ENCODE measurements at regions not wholly inside any gene's neighbourhood (a gene's known extent, or its start where the extent isn't known, plus 50 kb on each side); places are given as distances from the start of the nearest gene placed in this dataset.

DNA sequence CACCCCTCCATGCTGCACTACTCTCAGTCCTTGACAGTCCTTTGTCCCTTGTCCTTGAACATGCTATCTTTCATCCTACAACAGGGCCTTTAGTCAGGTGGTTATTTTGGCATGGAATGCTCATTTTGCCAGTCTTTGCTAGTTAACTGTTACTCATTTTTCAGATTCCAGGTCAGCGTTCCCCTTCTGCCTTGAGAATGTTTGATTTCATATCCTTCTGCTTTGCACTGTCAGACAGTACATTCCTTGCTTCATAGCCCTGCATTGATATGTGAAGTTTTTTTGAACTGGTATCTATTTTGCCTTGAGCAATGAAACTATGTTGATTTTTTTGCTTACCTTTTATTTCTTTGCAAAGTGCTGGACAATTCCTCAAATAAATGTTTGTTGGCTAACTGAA is 638.2 kb upstream of the SEMA6A start:
- DNase-seq (ENCODE audit: low spot score): no peak

DNA sequence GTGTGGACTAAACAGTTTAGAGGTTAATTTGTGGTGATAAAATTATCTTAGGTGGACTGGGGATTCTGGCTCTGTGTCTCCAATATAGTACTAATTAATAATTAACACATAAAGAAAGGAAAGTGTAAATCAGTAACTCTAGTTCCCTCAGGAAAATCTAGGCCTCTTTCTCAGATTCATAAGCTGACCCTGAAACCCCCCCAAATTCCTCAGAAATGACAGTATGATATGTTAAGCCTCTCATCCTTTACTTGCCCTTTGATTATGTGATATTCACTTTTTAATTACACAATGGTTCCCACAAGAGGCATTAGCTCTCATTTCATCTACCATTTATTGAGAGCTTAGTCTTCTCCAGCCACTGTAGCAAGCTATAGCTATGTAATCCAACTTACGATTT is 636.2 kb upstream of the SEMA6A start:
- no peak for DNase-seq (ENCODE audit: low spot score)

GRCh38 chr5:117209479-117209878 is 634.9 kb upstream of the SEMA6A start:
- no peak for DNase-seq (ENCODE audit: low spot score)

- DNase-seq (ENCODE audit: low spot score): no peak
Observed at GRCh38 chr5:117207088-117207668, 632.6 kb upstream of the SEMA6A start.

- DNase-seq (ENCODE audit: low spot score): no peak
Observed at GRCh38 chr5:117205894-117206293, 631.3 kb upstream of the SEMA6A start.

GRCh38 chr5:117204926-117205869 is 630.6 kb upstream of the SEMA6A start:
- DNase-seq (ENCODE audit: low spot score): no peak

DNA sequence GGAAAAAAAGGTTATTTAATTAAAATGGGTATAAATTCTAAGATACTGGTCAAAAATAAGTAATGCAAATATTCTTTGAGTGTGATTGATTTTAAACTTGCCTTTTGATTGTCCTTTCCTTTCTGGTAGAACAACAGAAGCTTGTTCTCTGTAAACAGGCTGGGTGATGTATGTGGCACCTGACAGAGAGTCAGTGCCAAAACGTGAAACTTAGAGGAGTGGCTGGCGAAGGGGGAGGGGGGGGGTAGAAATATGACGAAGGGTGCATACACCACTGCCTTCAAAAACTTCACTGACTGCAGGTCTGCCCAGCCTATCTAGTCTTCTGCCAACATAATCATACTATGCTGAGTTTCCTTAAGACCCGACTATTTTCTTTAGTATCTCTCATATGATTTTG is 629.8 kb upstream of the SEMA6A start:
- DNase-seq (ENCODE audit: low spot score): no peak

GRCh38 chr5:117203584-117203983 is 629.0 kb upstream of the SEMA6A start:
- no peak for DNase-seq (ENCODE audit: low spot score)

DNA sequence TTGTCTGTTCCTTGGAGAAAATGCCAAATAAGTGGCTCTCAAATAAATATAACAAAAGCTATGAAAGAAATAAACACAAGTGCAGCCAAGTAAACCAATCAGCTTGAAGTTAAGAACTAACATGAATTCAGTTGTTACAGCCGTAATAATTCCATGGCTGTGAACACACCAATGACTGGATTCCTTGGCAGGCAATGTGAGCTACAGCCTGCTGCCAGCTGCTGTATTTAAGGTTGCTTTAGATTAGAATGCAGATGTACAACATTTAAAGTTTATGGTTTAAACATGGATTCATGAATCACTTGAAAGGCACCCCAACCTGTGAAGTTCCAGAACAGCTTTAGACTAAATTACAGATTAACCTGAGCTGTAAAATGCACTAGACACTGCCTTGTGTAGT is 626.4 kb upstream of the SEMA6A start:
- no peak for DNase-seq (ENCODE audit: low spot score)

- DNase-seq (ENCODE audit: low spot score): no peak
Observed at GRCh38 chr5:117195076-117195475, 620.5 kb upstream of the SEMA6A start.

- no peak for DNase-seq (ENCODE audit: low spot score)
Observed at GRCh38 chr5:117191251-117191650, 616.6 kb upstream of the SEMA6A start.

- no peak for DNase-seq (ENCODE audit: low spot score)
Observed at GRCh38 chr5:117189784-117190183, 615.2 kb upstream of the SEMA6A start.

DNA sequence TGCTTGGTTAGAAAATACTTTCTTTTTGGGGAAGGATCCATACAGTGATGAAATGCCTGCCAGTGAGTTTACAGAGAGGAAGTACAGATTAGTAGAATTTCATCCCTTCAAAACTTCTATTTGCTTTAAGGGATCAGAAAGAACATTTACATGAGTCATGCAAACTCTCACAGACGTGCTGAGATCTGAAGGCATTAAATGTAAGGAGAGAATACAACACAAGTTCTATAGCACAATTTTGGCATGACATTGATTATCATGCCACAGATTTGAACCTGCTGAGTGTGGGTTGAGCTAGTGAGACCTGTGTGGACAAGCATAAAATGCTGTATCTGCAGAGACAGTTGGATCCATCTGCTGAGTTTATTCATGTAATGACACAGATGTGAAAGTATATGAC is 613.6 kb upstream of the SEMA6A start:
- DNase-seq (ENCODE audit: low spot score): no peak

- DNase-seq (ENCODE audit: low spot score): no peak
Observed at GRCh38 chr5:117186751-117187150, 612.1 kb upstream of the SEMA6A start.

DNA sequence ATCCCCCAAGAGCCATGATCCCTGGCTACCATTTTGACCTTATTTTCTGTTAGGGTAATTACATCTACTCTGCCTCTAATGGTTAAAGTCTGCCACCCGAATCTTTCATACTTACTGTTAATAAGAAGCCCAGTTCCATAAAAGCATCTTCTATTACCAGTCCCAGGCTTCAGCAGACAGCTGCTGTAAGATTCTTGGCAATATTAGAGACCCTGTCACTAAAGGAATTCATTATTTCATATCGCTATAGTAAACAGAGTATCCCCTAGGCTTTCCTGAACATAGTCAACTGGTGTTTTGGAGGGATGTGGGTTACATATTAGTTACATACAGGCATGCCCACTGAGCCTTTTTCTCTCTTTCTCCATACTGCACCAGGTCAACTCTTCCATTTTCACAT is 608.7 kb upstream of the SEMA6A start:
- no peak for DNase-seq (ENCODE audit: low spot score)

DNA sequence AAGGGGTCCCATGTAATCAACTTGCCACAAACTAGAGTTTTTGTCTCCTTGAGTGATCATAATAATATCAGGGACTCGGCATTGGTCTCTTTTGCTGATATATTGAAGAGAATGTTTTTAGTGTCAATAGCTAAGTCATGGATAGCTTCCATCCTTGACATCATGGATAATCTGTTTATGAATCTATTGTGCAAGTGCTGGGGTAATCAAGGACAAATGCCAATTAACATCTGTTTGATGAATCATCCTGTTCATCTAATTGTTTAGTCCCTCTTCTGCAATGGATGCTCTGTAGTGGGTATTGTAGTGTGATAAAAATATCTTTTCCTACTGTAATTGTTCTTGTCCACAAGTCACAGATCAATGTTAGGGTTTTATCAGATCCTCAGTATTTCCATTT is 607.5 kb upstream of the SEMA6A start:
- DNase-seq (ENCODE audit: low spot score): no peak

GRCh38 chr5:117177302-117177701 is 602.7 kb upstream of the SEMA6A start:
- DNase-seq (ENCODE audit: low spot score): peak; percentile 85

DNA sequence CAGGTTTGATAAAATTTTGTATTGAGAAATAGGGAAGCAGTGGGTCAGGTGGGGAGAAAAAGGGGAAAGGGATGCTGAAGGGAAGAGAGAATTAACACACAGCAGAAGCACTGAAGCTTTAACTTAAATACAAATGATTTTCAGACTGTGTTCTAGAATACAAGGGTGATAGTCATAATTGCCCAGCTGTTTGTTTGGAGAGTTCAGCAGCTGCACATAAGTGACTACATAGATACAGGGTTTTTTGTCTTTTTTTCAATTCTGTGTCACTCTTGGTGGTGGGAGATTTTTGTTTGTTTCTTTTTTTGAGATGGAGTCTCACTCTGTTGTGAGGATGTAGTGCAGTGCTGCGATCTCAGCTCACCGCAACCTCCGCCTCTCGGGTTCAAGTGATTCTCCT is 590.4 kb upstream of the SEMA6A start:
- DNase-seq (ENCODE audit: low spot score): no peak

- no peak for DNase-seq (ENCODE audit: low spot score)
Observed at GRCh38 chr5:117161718-117162335, 587.2 kb upstream of the SEMA6A start.

- no peak for DNase-seq (ENCODE audit: low spot score)
Observed at GRCh38 chr5:117160391-117160790, 585.8 kb upstream of the SEMA6A start.

DNA sequence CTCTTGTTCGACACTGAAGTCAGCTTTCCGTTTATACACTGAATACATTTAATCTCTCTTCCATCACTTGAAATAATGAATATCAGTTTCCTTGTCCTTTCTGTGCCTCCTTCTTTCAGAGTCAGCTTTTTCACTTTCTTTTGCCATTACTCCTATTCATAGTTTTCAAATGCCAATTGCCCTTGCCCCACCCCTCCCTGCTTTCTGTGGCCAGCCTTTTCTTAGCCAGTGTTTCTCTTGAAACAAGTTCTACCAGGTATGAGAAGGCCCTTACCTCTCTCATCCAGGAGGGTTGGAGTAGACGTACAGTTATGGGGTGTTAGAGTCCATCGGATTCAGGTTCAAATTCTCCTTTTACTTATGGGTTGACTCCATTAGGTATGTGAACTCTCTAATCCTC is 574.7 kb upstream of the SEMA6A start:
- DNase-seq (ENCODE audit: low spot score): no peak

DNA sequence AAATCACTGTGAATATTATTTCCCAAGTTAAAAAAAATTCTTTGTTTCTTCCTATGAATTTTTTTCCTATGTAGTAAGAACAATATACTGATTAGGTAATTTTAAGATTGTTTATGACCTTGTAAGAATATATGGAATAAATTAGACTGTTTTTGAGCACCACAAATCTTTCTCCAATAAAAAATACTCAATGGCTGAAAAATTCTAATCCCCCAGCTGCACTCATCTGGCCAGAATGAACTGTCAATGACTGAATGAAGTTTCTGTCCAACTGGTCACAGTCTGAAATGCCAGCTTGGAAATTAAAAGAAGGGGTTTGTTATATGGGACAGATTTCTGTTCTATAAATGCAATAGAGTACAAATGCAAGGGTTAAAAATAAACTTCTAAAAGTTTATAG is 569.5 kb upstream of the SEMA6A start:
- no peak for DNase-seq (ENCODE audit: low spot score)

- no peak for DNase-seq (ENCODE audit: low spot score)
Observed at GRCh38 chr5:117143406-117143805, 568.8 kb upstream of the SEMA6A start.
